Body of pancreas (tissue), 4 donors: ENCODE measurements at regions not wholly inside any gene's neighbourhood (a gene's known extent, or its start where the extent isn't known, plus 50 kb on each side); places are given as distances from the start of the nearest gene placed in this dataset.
A peak's percentile ranks its signal among the peaks of the same experiment; 100 is the strongest.

Experiments
- ATAC-seq: fragments of 150-250 bp; one replicate; pipeline ENCODE4 v1.9.1; 2016
- DNase-seq, 4 donors: peaks; one replicate each; pipeline ENCODE4 v3.0.0-alpha.2; 2019
- H3K27ac ChIP-seq, 4 donors: fragments of 200-600 bp; sonication (generic); 1 replicate in 3 of 4; 2 replicates in 1 of 4; pipeline versions ENCODE4 v1.5.1 to v1.6.1; 2016 to 2019; ENCODE audit warnings: mild to moderate bottlenecking in 1 of 4, mixed read lengths in 1 of 4, moderate library complexity in 1 of 4
- H3K27me3 ChIP-seq, 2 donors: fragments of 200-600 bp; sonication (generic); one replicate each; pipeline ENCODE4 v1.6.0; 2016; ENCODE audit warnings: mild to moderate bottlenecking in 1 of 2
- H3K36me3 ChIP-seq, 2 donors: fragments of 200-600 bp; sonication (generic); replicated peaks in 1 of 2; 2 replicates each; pipeline ENCODE4 v1.5.1; 2016; ENCODE audit warnings: low read depth in 2 of 2; ENCODE audit not compliant: insufficient read depth in 1 of 2
- H3K4me1 ChIP-seq: fragments of 200-600 bp; sonication (generic); one replicate; pipeline ENCODE4 v1.6.0; 2016
- H3K4me3 ChIP-seq, 2 donors: fragments of 200-600 bp; sonication (generic); 1 replicate in 1 of 2; 2 replicates in 1 of 2; pipeline ENCODE4 v1.5.1; 2016 to 2019
- H3K9me3 ChIP-seq, 3 donors: fragments of 200-600 bp; sonication (generic); 1 replicate in 2 of 3; 2 replicates in 1 of 3; pipeline ENCODE4 v1.5.1; 2016
- CTCF ChIP-seq, 7 experiments: fragments of 450-650 bp in 4 of 7; fragments of 200-600 bp in 3 of 7; sonication (generic) in 3 of 7; IDR thresholded peaks; one replicate each; pipeline ENCODE4 v1.5.1; 2016 to 2019; ENCODE audit warnings: antibody characterized with exemption in 7 of 7
- POLR2A ChIP-seq, 3 donors: fragments of 450-650 bp; IDR thresholded peaks; one replicate each; pipeline ENCODE4 v1.6.1; 2016; ENCODE audit warnings: antibody characterized with exemption in 3 of 3, mild to moderate bottlenecking in 2 of 3
- WGBS, 2 donors: methylation state at CpG; one replicate each; pipeline ENCODE4 v1.1.5; 2017; 5-methylcytosine and 5-hydroxymethylcytosine counted together
- intact Hi-C: fragments of 100-400 bp; cut with DNase I; formaldehyde crosslinking; loops from one replicate; pipeline ENCODE4 v1.15.1; 2023

DNA sequence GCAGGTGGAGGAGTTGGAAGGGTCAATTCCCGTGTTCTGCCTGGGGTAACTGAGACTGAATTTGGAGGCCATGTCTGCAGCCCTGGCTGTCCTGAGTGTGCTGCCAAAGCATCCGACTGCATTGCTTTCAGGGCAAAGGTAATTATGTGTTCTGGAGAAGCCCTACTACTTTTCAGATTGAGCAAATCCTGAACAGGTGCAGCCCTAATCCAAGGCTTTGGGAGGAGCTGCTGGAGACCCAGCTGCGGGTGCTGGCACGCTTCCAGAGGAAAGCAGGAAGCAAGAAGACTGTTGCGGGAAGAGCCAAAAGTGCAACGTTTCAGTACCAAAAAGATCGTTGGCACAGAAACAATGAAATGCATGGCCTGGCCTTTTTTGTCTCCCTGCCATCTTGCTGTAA, 73.7 kb upstream of the NRIP1 start:
- Histone ChIP-seq H3K4me1 (peaks cover 69% of the 10 kb centered on the region), H3K27ac (peak overlapping the region; percentile 46 to 86 (median 83)), H3K36me3 (no peaks in the 10 kb centered on the region), H3K9me3 (no peaks in the 10 kb centered on the region), H3K4me3 (no peak overlapping the region), H3K27me3 (no peaks in the 10 kb centered on the region)
- ATAC-seq: no peak
- WGBS, 2 donors: 6 to 9% methylated on average over 7 of the region's 7 CpGs
- TF ChIP-seq CTCF (IDR thresholded peaks at IDR 0.05) (no peak), POLR2A (IDR thresholded peaks at IDR 0.05) (no peak)
- DNase-seq: peak; percentile 67 to 83 (median 70)
- intact Hi-C loops: no loop called here

DNA sequence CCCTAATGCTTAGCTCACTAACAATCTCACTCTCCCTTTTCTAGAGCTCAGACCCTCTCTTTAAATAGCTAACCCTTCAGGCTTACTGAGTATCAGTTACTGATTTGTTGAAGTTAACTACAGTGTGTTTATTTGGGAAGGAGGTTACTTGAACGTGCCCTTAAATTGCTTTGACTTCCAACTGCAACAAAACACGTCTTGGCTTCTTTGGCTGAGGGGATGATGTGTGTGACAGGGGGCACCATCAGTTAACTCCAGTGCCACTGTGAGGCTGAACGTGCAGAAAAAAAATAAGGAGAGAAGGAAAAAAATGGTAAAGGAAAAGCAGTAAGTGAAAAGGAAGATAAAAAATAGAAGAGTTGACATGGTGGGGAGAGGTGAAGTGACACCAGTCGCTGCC, 75.1 kb upstream of the NRIP1 start:
- H3K4me3 ChIP-seq: no peak overlapping the region
- H3K4me1 ChIP-seq: peaks cover 60% of the 10 kb centered on the region
- DNase-seq (no peak), ATAC-seq (no peak)
- WGBS, 2 donors: 9 to 13% methylated on average over 4 of the region's 4 CpGs
- no peaks in the 10 kb centered on the region for H3K36me3 ChIP-seq
- TF ChIP-seq CTCF (IDR thresholded peaks at IDR 0.05) (no peak), POLR2A (IDR thresholded peaks at IDR 0.05) (no peak)
- no peaks in the 10 kb centered on the region for H3K27me3 ChIP-seq
- no peaks in the 10 kb centered on the region for H3K9me3 ChIP-seq
- H3K27ac ChIP-seq: peak overlapping the region; percentile 78 to 86 (median 83)
- intact Hi-C loops: no loop called here

- ATAC-seq: peak; percentile 98
- peaks cover 56% of the 10 kb centered on the region for H3K4me1 ChIP-seq
Observed at GRCh38 chr21:15140321-15141019, 75.7 kb upstream of the NRIP1 start.

GRCh38 chr21:15141261-15141970, 76.6 kb upstream of the NRIP1 start:
- Histone ChIP-seq H3K36me3 (no peaks in the 10 kb centered on the region), H3K27me3 (no peaks in the 10 kb centered on the region), H3K4me1 (peaks cover 56% of the 10 kb centered on the region), H3K9me3 (no peaks in the 10 kb centered on the region), H3K27ac (peak overlapping the region; percentile 78 to 86 (median 83)), H3K4me3 (no peak overlapping the region)
- WGBS, 2 donors: 7 to 8% methylated on average over 8 of the region's 8 CpGs
- intact Hi-C loops: no loop called here
- TF ChIP-seq CTCF (IDR thresholded peaks at IDR 0.05) (peak in 3 of 7 experiments; percentile 14 to 26 (median 25)), POLR2A (IDR thresholded peaks at IDR 0.05) (no peak)
- peak; percentile 84 to 93 (median 90) for DNase-seq
- ATAC-seq: peak; percentile 55

More at GRCh38 chr21:15140321-15141019, 75.7 kb upstream of the NRIP1 start:
- WGBS, 2 donors: 9 to 10% methylated on average over 9 of the region's 9 CpGs
- no peaks in the 10 kb centered on the region for H3K27me3 ChIP-seq
- H3K4me3 ChIP-seq: no peak overlapping the region
- H3K9me3 ChIP-seq: no peaks in the 10 kb centered on the region
- intact Hi-C loops: no loop called here
- no peak for TF ChIP-seq POLR2A (IDR thresholded peaks at IDR 0.05)
- TF ChIP-seq CTCF (IDR thresholded peaks at IDR 0.05): no peak
- peak overlapping the region; percentile 78 to 86 (median 83) for H3K27ac ChIP-seq
- H3K36me3 ChIP-seq: no peaks in the 10 kb centered on the region
- peak; percentile 89 to 96 (median 93) for DNase-seq
